GM23338 (cell line): ENCODE measurements at regions not wholly inside any gene's neighbourhood (a gene's known extent, or its start where the extent isn't known, plus 50 kb on each side); places are given as distances from the start of the nearest gene placed in this dataset.

ENCODE experiments used
- ATAC-seq: fragments of 200-7000 bp; cut with Tn5 transposase; 3 replicates; pipeline ENCODE4 v1.9.1; 2020
- DNase-seq: peaks from one replicate; pipeline ENCODE4 v3.0.0-alpha.2; 2015; ENCODE audit warnings: low spot score
- H2AFZ ChIP-seq: fragments of 200-600 bp; sonication (generic); 2 replicates; pipeline ENCODE4 v1.8.0; 2016; ENCODE audit warnings: antibody characterized with exemption, mild to moderate bottlenecking, moderate library complexity
- H3F3A ChIP-seq: fragments of 200-600 bp; sonication (generic); replicated peaks from 2 replicates; pipeline ENCODE4 v1.8.0; 2017; ENCODE audit warnings: antibody characterized with exemption, mixed run types, low read depth
- H3K27ac ChIP-seq: fragments of 200-600 bp; sonication (generic); 2 replicates; pipeline ENCODE4 v1.6.1; 2016; ENCODE audit warnings: low read depth
- H3K27me3 ChIP-seq: fragments of 200-600 bp; sonication (generic); 2 replicates; pipeline ENCODE4 v1.8.0; 2016; ENCODE audit warnings: mild to moderate bottlenecking, mixed run types, moderate library complexity; ENCODE audit not compliant: insufficient read depth
- H3K36me3 ChIP-seq: fragments of 200-600 bp; sonication (generic); 2 replicates; pipeline ENCODE4 v1.8.0; 2016; ENCODE audit warnings: mild to moderate bottlenecking; ENCODE audit not compliant: insufficient read depth
- H3K4me1 ChIP-seq: fragments of 200-600 bp; sonication (generic); 2 replicates; pipeline ENCODE4 v1.8.0; 2016; ENCODE audit warnings: mild to moderate bottlenecking, moderate library complexity; ENCODE audit not compliant: insufficient read depth
- H3K4me2 ChIP-seq: fragments of 200-600 bp; sonication (generic); 2 replicates; pipeline ENCODE4 v1.7.1; 2017; ENCODE audit warnings: mixed run types
- H3K4me3 ChIP-seq: fragments of 200-600 bp; sonication (generic); 2 replicates; pipeline ENCODE4 v1.6.1; 2016; ENCODE audit warnings: mixed run types
- H3K79me2 ChIP-seq: fragments of 200-600 bp; sonication (generic); replicated peaks from 2 replicates; pipeline ENCODE4 v1.8.0; 2017; ENCODE audit warnings: mild to moderate bottlenecking; ENCODE audit not compliant: insufficient read depth
- H3K9me2 ChIP-seq: fragments of 200-600 bp; sonication (generic); 2 replicates; pipeline ENCODE4 v1.8.0; 2017; ENCODE audit not compliant: insufficient read depth
- H4K20me1 ChIP-seq: fragments of 200-600 bp; sonication (generic); replicated peaks from 2 replicates; pipeline ENCODE4 v1.8.0; 2017; ENCODE audit warnings: mild to moderate bottlenecking; ENCODE audit not compliant: insufficient read depth
- H3K27ac Mint-ChIP-seq: 2 replicates; pipeline ENCODE4 v1.8.0; 2020; ENCODE audit warnings: inconsistent platforms, mild to moderate bottlenecking, moderate library complexity, mixed read lengths
- H3K27me3 Mint-ChIP-seq: 3 replicates; pipeline ENCODE4 v1.8.0; 2022; ENCODE audit warnings: low read depth, mild to moderate bottlenecking, moderate library complexity, mixed read lengths, inconsistent platforms; ENCODE audit not compliant: insufficient read depth, poor library complexity
- H3K36me3 Mint-ChIP-seq: 3 replicates; pipeline ENCODE4 v1.8.0; 2021; ENCODE audit warnings: low read depth, mild to moderate bottlenecking, inconsistent platforms, moderate library complexity, mixed read lengths
- H3K4me1 Mint-ChIP-seq: 3 replicates; pipeline ENCODE4 v1.8.0; 2020; ENCODE audit warnings: mild to moderate bottlenecking, inconsistent platforms, mixed read lengths
- H3K4me3 Mint-ChIP-seq: 3 replicates; pipeline ENCODE4 v1.8.0; 2021; ENCODE audit warnings: moderate library complexity, mild to moderate bottlenecking, inconsistent platforms, mixed read lengths
- H3K9me3 Mint-ChIP-seq: 3 replicates; pipeline ENCODE4 v1.8.0; 2020; ENCODE audit warnings: moderate library complexity, mild to moderate bottlenecking, inconsistent platforms, mixed read lengths
- CTCF ChIP-seq, 2 experiments: fragments of 200-600 bp in 1 of 2; sonication (generic) in 1 of 2; conservative IDR thresholded peaks; 2 replicates each; pipeline versions ENCODE4 v1.5.1 to v1.6.1; 2016 to 2017; ENCODE audit warnings: antibody characterized with exemption in 2 of 2, low read depth in 2 of 2, mild to moderate bottlenecking in 2 of 2, moderate library complexity in 1 of 2
- ETS1 ChIP-seq: IDR thresholded peaks from 2 replicates; pipeline ENCODE4 v1.6.1; 2016; ENCODE audit warnings: antibody characterized with exemption
- EZH2 ChIP-seq: fragments of 200-600 bp; sonication (generic); IDR thresholded peaks from one replicate; pipeline ENCODE4 v1.8.0; 2017; ENCODE audit warnings: antibody characterized with exemption, mild to moderate bottlenecking, low read depth; ENCODE audit not compliant: unreplicated experiment
- EZH2phosphoT487 ChIP-seq: fragments of 200-600 bp; sonication (generic); IDR thresholded peaks from one replicate; pipeline ENCODE4 v1.8.1; 2018; ENCODE audit warnings: antibody characterized with exemption; ENCODE audit not compliant: unreplicated experiment
- JUNB ChIP-seq: IDR thresholded peaks from one replicate; pipeline ENCODE4 v1.6.1; 2016; ENCODE audit warnings: antibody characterized with exemption; ENCODE audit not compliant: unreplicated experiment
- NANOG ChIP-seq: IDR thresholded peaks from 2 replicates; pipeline ENCODE4 v1.6.1; 2016; ENCODE audit warnings: antibody characterized with exemption, borderline replicate concordance
- REST ChIP-seq: IDR thresholded peaks from one replicate; pipeline ENCODE4 v1.6.1; 2018; ENCODE audit warnings: antibody characterized with exemption; ENCODE audit not compliant: unreplicated experiment
- STAT1 ChIP-seq: IDR thresholded peaks from one replicate; pipeline ENCODE4 v1.6.1; 2016; ENCODE audit warnings: antibody characterized with exemption; ENCODE audit not compliant: unreplicated experiment
- ZNF114 ChIP-seq: fragments of 250-450 bp; sonication (Bioruptor Pico); IDR thresholded peaks from 2 replicates; pipeline ENCODE4 v1.5.0; 2020; ENCODE audit warnings: mild to moderate bottlenecking, moderate library complexity

GRCh38 chr2:66903183-66903582 is 468.3 kb downstream of the MEIS1 start:
- H3K4me1 Mint-ChIP-seq: peaks cover 8% of the 10 kb centered on the region; the same call in 2 of the 3 replicates
- TF ChIP-seq REST: no peak
- Histone ChIP-seq H4K20me1 (no peaks in the 10 kb centered on the region), H3K27ac (no peak overlapping the region), H3K36me3 (no peaks in the 10 kb centered on the region), H2AFZ (no peak overlapping the region), H3K79me2 (no peaks in the 10 kb centered on the region), H3K27me3 (no peaks in the 10 kb centered on the region), H3F3A (no peaks in the 10 kb centered on the region), H3K9me2 (no peaks in the 10 kb centered on the region; the same call in 1 of the 2 replicates), H3K4me2 (no peak overlapping the region), H3K4me3 (no peak overlapping the region), H3K4me1 (no peaks in the 10 kb centered on the region)
- H3K36me3 Mint-ChIP-seq: no peaks in the 10 kb centered on the region
- H3K27me3 Mint-ChIP-seq: peaks cover 4% of the 10 kb centered on the region
- DNase-seq: no peak
- no peaks in the 10 kb centered on the region for H3K9me3 Mint-ChIP-seq
- no peak overlapping the region for H3K4me3 Mint-ChIP-seq
- H3K27ac Mint-ChIP-seq: no peak overlapping the region
- no peak for ATAC-seq

- Mint-ChIP-seq H3K4me1 (peaks cover 8% of the 10 kb centered on the region; the same call in 2 of the 3 replicates), H3K9me3 (no peaks in the 10 kb centered on the region), H3K27me3 (peaks cover 4% of the 10 kb centered on the region), H3K4me3 (no peak overlapping the region), H3K27ac (no peak overlapping the region; the same call in 1 of the 2 replicates), H3K36me3 (no peaks in the 10 kb centered on the region)
- DNase-seq (no peak), ATAC-seq (no peak)
- no peaks in the 10 kb centered on the region for H3K4me1 ChIP-seq
- H4K20me1 ChIP-seq: no peaks in the 10 kb centered on the region
- no peaks in the 10 kb centered on the region for H3K79me2 ChIP-seq
- no peaks in the 10 kb centered on the region for H3K27me3 ChIP-seq
- TF ChIP-seq ZNF114 (CRISPR knock-in tag) (no peak), EZH2 (no peak), EZH2phosphoT487 (no peak), NANOG (no peak), STAT1 (no peak)
- no peaks in the 10 kb centered on the region for H3K36me3 ChIP-seq
- no peak overlapping the region for H3K4me3 ChIP-seq
- H3K27ac ChIP-seq: no peak overlapping the region
- H2AFZ ChIP-seq: 0 out of 2 replicates have a peak overlapping the region, but pooled peaks have one; percentile 30
- no peak overlapping the region for H3K4me2 ChIP-seq
- no peaks in the 10 kb centered on the region for H3F3A ChIP-seq
- H3K9me2 ChIP-seq: no peaks in the 10 kb centered on the region; the same call in 1 of the 2 replicates
Observed at GRCh38 chr2:66903745-66904465, 469.0 kb downstream of the MEIS1 start.

GRCh38 chr2:66915237-66915636 is 480.3 kb downstream of the MEIS1 start:
- H3K79me2 ChIP-seq: no peaks in the 10 kb centered on the region
- 0 out of 2 replicates have a peak, but pooled peaks cover 6% of the 10 kb centered on the region for H3K9me2 ChIP-seq
- no peaks in the 10 kb centered on the region for H3K4me1 ChIP-seq
- no peak overlapping the region for H2AFZ ChIP-seq
- H3K27me3 Mint-ChIP-seq: peaks cover 3% of the 10 kb centered on the region
- no peaks in the 10 kb centered on the region for H3K4me1 Mint-ChIP-seq
- no peaks in the 10 kb centered on the region for H3K27me3 ChIP-seq
- no peaks in the 10 kb centered on the region for H3K9me3 Mint-ChIP-seq
- no peak overlapping the region for H3K27ac ChIP-seq
- H3K4me3 ChIP-seq: no peak overlapping the region
- no peaks in the 10 kb centered on the region for H4K20me1 ChIP-seq
- no peak overlapping the region for H3K27ac Mint-ChIP-seq
- no peak overlapping the region for H3K4me3 Mint-ChIP-seq
- H3K36me3 Mint-ChIP-seq: no peaks in the 10 kb centered on the region
- no peaks in the 10 kb centered on the region for H3K36me3 ChIP-seq
- ATAC-seq: no peak
- no peaks in the 10 kb centered on the region for H3F3A ChIP-seq
- DNase-seq: no peak
- no peak overlapping the region for H3K4me2 ChIP-seq
- TF ChIP-seq ETS1 (no peak), JUNB (no peak), CTCF (conservative IDR thresholded peaks at IDR 0.05; ENCODE audit: low read depth in 2 of 2) (no peak)
